HG03108 (cell line): ENCODE measurements at regions not wholly inside any gene's neighbourhood (a gene's known extent, or its start where the extent isn't known, plus 50 kb on each side); places are given as distances from the start of the nearest gene placed in this dataset.

Source experiments
- ATAC-seq: cut with Tn5 transposase; IDR thresholded peaks from one replicate; pipeline ENCODE4 v1.9.1; 2021; ENCODE audit warnings: moderate library complexity; ENCODE audit not compliant: unreplicated experiment

DNA sequence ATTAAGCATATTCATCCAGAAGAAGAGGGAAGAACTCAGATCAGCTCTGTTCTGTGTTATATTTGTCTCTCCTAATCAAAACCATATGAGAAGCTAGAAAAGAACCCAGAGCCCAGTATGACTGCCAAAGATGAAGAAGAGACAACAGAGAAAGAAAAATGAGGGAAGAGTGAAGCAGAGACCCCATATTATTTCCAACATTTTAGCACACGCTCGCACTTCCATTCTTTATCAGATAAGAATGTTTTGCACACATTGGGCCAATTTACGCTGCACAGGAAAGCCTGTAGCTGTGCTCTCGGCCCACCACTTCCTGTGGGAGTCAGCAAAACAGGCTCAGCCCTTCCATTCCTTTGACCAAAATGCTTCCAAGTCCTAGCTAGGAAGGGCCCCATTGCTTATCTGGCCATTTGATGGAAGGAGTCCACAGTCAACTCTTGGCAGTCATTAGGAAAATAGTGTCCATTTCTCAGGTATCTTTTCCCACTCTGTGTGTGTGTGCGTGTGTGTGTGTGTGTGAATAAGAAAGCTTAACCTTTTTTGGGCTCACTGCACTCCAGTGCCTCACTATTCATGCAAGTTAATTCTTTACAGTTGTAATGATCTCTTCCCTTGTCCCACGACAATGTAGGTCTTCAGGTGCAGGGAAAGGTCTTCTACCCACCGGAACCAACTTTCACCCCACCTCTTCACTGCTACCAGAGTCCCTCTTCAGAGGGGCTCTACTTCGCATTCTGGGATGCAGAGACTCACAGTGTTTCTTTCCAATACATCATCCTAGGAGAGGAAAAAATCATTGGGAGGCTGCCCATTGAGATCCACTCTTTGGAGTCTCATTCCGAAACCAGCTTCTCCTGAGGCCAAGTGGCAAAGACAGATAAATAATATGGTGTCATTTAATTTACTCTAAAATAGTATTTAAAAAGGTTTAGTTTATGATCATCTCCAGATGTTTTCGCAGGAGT is 237.5 kb downstream of the COG6 start:
- ATAC-seq: no peak

DNA sequence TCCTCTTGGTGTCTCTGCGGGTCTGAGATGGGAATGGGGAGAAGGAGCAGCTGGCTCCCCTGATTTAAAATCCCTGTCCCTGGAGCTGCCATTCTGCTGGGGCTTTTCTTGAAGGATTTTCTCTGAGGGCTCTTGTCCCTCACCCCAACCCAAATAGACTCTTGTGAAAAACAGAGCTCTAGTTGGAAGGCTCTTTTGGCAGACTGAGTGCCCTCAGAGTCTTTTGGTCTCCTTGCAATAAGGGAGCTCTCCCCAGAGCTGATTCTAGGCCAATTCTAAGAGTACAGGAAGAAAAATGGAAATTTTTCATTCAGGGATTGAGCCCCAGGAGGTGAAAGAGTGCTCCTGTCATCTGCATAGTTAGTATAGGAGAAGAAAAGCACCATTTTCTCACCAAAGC is 238.3 kb downstream of the COG6 start:
- no peak for ATAC-seq

DNA sequence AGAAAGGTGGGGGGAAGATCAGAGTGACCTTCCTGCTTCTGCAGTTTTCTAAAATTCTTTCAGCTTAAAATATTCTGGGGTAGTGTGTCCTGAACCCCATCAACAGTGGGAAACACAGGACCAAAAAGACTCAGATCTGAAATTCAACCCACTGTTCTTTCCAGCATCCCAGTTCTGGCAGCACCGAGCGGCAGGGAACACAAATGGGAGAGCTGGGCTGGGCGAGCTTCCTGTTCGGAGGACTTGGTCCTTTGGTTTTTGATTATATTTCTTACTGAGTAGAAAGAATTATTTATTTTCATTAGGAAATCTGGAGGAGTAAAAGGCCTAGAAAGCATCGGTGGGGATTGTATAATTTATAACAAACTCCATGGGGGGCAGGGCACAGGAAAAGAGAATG is 239.1 kb downstream of the COG6 start:
- ATAC-seq: no peak

DNA sequence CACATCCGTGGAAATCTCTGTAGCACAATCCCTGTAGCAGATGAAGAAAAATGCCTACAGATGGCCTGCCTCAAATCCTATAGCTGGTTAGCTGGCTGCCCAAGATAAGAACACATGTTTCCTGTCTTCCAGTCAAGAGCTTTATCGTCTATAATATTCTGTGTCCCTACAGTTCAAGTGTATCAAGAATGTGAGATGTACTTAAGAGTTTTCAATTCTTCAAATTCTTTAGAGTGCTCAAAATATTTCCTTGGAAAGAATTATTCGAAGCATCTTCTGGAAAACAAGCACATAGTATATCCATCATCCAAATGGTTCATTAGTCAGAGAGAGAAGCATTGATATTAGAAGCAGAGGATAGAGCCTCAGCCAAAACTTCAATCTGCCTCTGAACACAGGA is 239.8 kb downstream of the COG6 start:
- no peak for ATAC-seq

DNA sequence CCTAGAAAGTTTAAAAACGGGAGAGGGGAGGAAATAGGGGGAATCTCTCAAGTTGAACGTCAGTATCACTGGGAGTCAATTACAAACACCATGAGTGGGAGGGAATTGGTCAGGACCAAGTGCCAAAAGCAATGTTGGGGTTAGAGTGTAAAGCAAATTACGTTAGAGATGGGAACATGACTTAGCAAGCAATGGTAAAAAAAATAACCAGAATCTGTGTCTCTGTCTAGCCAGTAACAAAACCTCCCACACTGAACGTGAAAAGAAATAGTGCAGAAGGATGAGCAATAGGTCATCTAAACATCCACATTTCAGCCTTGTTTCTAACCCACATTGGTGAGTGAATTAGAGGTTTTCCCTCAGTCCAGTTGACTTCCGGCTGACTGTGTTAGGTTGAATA is 242.2 kb downstream of the COG6 start:
- no peak for ATAC-seq

DNA sequence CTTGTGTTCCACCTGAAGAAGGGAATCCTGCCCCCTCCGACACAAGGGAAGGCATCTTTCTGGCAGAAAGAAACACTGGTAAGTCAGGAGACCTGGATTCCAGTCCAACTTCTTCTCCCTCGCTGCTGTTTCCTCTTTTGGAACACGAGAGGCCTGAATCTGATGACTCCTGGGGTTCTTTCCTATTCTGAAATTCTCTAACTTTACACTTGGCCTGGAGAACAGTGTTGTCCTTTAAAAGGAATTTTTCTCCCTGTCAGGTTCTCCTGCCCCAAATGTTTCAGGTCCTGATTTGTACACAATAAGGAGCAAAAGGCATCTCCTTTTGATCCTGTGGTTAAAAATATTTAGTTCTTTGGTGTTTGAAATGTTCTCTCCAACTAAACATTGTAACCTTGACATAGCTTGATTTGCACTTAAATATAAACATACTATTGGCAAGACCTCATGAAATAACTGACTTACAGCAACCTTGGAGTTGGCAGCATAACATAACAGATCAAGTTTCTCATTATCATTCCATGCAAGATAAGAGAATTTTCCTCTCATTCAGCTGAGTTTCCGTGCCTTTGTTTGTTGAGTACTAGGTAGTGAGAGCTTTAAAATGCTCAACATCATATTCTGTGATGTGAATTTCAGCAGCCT is 244.8 kb downstream of the COG6 start:
- no peak for ATAC-seq

DNA sequence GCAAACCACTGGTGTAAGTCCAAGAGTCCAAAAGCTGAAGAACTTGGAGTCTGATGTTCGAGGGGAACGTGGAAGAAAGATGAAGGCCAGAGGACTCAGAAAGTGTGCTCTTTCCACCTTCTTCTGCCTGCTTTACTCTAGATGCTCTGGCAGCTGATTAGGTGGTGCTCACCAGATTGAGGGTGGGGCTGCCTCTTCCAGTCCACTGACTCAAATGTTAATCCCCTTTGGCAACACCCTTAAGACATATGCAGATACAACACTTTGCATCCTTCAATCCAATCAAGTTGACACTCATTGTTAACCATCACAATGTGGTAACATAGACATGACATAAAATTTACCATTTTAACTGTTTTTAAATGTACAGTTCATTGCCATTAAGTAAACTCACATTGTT is 249.5 kb downstream of the COG6 start:
- no peak for ATAC-seq

DNA sequence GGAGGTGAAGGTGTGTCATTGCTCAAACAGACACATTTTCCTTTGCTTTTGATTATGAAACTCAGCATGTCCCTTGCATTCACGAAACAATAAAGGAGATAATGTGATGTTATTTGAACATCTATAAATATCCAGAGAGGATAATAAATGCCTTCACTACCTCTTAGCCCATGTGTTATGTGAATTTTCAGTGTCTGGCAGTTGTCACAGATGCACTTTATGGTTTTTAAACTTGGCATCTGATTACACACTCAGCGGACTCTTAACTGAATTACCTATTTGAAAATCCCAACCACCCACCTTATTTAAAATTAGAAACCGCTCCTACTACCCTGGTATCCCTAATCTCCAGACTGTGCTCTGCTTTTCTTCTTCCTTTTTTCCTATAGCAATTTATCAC is 254.2 kb downstream of the COG6 start:
- no peak for ATAC-seq

DNA sequence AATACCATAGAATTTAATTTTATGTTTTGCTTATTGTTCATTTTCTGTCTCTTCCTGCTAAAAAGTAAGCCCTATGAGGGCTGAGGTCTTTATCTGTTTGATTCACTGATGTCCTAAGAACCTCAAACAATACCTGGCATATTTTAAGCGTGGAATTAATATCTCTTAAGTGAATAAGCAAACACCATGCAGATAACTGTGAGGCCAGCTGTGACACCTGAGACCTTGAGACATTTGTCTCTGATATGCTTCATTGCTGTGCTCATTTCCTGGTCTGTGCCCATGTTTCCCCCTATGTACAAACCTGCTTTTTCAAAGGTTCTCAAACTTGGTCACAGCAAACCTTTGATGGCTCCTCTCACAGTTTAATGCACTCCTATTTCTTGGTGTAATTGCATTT is 254.6 kb downstream of the COG6 start:
- ATAC-seq: no peak

DNA sequence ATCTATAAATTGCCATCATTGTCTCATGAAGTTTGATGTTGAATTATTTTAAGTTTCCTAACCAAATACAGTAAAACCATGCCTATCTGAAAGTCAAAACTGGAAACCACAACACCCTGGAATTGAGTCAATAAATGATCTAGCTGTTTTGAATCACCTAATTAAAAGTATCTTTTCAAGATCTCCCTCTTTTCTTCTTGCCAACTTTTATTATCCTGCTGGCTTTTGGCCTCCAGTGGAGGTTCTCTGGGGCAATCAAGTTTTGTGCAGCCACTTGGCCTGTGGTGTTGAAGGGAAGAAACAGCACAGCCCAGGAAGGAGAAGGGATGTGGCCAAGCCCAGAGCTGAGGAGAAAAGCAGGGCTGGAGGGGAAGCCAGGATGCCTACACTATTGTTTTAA is 255.4 kb downstream of the COG6 start:
- no peak for ATAC-seq

DNA sequence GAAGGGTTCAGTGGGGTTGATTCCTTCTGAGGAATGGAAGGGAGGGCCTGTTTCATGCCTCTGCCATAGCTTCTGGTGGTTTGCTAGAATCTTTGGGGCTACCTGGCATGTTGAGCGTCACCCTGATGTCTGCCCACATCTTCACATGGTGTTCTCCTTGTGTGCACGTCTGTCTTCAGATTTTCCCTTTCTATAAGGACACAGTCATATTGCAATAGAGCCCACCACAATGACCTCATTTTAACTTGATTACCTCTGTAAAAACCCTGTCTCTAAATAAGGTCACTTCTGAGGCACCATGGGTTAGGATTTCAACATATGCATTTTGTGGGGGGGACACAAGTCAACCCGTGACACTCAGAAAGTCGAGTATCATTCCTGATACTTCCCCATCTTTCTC is 257.9 kb downstream of the COG6 start:
- no peak for ATAC-seq

DNA sequence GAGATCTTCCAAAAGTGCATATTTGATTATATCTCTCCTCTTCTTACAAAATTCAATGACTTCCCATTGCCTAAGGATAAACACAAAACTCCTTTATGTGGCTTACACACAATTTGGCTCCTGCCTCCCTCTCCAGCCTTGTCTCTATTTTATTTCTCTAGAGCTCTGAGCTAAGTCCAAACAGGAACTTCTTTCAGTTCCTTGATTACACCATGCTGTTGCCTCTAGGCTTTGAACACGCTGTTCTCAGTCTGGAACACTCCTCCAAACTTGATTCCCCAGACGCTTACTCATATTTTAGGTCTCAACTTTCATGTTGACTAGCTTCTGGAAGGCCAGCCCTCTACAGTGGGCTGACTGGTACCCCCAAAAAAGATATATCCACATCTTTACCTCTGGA is 258.5 kb downstream of the COG6 start:
- ATAC-seq: no peak

DNA sequence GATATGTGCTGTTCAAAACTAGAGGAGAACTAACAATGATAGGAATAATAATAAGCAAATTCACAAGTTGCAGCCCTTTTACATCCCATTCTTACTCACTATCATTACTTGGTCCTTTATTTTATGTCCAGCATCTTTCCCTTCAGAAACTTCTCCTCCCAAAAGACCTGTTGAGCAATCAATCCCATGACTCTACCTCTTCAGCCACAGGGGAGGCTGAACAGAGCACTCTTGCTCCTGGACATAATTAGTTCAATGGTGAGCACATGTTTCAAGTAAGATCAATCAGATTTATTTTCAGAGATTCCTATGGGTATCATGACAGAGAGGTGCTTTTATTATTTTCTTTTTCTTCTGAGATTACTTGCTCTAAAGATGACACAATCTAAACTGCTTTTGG is 260.0 kb downstream of the COG6 start:
- ATAC-seq: no peak

DNA sequence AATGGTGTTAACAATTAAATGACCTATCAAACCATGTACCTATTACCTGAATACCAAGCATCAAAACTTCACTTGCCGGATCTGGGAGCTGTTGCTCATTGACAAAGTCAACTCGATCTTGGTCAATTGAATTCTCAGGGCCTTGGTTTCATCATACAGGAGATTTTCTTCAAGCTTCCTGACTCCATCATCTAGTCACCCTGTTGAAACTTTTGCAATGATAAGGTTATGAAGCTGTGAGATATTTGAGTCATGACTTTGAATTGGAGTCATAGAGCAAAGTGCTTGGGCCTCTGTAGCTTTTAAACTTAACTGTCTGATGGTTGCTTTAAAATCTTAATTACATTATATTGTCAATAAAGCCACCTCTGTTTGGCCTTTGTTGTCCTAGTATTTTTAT is 260.9 kb downstream of the COG6 start:
- no peak for ATAC-seq

DNA sequence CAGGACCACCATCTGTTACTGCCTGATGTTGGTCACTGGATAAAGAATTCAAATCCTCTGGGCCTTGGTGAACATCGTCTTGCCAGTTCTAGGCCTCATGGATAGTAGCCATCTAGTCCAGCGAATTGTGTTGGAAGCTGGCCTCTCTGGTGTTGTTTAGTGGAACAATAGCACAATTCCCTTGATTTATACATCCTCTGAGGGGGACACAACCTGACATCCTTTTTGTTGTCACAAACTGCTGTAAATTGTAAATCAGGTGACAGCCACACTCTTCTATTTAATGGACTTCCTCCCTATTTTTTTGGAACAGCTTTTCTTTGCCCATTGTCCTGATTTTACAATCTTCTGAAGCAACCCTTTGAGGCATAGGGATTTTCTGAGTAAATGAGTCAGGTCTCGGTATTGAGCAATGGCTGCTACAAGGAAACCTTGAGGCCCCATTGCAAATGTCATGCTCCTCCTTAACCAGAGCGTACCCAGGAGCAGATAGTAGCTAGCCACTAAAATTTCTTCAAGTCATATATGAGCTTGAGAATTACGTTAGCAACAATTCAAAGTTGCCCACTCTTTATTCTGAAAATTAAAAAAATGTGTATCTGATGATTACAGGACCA is 263.3 kb downstream of the COG6 start:
- no peak for ATAC-seq

DNA sequence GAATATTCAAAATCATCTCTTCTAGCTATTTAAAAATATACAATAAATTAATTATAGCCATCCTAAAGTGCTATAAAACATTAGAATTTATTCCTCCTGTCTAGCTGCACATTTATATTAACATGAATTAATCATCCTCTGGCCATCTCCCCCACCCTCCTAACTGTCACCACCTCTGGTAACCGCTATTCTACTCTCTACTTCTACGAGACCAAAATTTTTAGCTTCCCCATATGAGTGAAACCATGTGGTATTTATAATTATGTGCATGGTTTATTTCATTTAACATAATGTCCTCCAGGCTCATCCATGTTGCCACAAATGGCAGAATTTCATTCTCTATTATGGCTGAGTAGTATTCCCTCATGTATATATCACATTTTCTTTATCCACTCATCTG is 265.2 kb downstream of the COG6 start:
- ATAC-seq: no peak

DNA sequence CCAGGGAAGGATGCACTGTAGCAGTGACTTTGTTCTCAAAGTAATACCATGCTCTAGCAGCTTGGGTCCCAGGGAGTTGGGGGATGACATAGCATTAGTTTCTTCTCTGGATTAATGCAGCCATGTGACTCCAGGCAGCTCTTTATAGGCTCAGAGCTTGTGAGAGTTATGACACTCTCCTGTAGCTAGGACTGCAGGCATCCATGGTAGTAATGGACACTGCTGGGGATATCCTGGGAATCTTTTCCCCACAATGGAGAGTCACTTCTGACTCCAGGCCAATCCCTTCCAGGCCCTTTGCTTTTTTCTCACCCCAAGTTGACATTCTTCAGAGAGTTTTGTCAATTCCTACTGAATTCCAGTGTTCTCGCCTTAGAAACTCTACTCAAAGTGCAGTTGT is 270.9 kb downstream of the COG6 start:
- no peak for ATAC-seq

DNA sequence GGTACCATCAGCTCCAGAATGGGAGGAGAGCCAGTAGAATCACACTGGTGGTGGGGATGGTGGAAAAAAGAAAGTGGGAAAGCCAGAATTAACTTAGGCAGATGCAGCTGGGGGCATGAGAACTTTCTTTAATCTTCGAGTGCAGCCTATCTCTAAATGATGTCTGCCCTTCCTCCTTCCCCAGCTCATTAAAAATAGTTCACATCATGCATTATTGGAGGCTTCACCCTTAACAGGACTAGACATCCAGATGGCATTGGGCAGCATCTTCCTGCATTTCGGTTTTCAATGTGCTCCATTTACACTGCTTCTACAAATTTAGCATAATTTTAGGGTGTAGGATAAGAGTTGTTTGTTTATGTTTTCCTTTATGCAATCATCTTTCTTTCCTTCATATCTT is 272.8 kb downstream of the COG6 start:
- ATAC-seq: no peak

DNA sequence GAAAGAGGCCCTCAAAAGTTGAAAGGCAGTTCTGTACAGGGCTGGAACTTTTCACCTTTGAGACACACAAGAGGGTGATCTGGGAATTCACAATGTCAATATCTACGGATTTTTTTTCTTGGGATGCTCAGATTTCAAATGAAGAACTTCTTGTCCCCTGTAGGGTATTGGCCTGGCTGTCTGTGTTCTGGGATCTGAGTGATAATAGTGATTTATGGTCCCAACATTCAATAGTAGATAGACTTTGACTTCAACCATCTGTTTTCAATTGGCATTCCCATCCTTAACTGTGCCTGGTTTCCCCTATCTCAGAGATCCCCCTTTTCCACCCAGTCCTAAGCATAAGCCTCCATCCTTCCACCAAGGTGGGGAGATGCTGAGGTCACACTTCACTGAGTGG is 274.1 kb downstream of the COG6 start:
- no peak for ATAC-seq

DNA sequence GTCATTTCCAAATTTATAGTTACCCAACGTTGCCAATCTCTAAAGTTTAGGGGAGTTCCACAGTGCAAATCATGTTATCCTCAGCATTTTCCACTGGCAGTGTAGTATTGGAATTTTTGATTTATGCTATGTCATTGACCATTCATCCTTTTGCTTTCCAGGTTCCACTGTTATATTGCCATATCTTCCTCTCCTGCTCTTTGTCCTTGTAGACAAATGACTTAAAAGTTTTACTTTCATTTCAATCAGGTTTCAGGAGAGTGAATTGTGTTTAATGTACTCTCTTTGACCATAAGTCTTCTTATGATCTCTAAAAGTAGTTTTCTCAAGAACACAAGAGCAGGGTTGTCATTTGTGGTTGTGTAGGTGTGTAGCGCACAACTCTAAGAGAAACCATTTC is 274.6 kb downstream of the COG6 start:
- no peak for ATAC-seq

DNA sequence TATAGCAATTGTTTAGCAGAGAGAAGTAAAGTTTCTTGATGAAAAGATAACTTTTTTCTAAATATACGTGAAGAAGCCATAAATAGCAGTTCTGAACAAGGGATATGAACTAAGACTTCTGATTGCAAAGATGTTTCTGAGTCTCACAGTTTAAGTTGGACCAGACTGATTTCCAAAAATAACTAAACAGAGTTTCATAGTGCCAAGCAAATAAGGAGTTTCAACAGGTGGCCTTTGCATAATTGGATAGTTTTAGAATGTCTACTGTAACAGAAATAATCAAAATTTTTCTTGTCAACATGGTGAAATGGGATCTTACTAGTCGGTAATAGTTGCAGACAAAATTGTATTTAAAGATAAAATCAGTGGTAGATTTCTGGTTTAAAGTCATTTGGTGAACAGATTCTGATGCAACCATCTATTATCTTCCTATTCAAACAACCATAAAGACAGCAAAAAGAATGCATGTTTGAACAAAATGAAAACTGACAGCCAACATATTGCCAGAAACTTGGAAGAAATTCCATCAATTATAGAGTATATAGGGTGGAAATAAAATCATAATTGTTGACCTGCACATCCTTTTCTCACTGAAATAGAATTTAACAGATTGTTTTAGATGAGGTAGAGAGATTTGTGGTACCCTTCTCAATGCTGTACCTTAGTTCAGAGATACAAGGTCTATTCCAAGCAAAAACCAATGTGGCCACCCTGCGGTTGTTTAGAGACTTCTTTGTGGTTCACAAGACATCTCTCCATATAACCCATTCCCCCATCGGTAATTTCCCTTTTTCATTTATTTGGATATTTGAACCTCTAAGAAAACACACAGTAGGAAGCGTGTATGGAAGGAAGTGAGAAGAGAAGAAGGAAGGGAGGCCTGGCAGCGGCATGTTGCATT is 275.3 kb downstream of the COG6 start:
- ATAC-seq: no peak
